HG03378 (cell line): ENCODE measurements at regions not wholly inside any gene's neighbourhood (a gene's known extent, or its start where the extent isn't known, plus 50 kb on each side); places are given as distances from the start of the nearest gene placed in this dataset.
A peak's percentile ranks its signal among the peaks of the same experiment; 100 is the strongest.
"Not testable (repeated sequence)": the region's sequence is repeated elsewhere in the genome, so short reads cannot be mapped to it uniquely, and the experiment has no call there.

Experiments used
- ATAC-seq: cut with Tn5 transposase; IDR thresholded peaks from one replicate; pipeline ENCODE4 v1.9.1; 2021; ENCODE audit warnings: mild to moderate bottlenecking, moderate library complexity; ENCODE audit not compliant: unreplicated experiment

GRCh38 chr18:6521803-6522418 is 107.2 kb upstream of the L3MBTL4 start:
- peak; percentile 64 for ATAC-seq

GRCh38 chr18:6525604-6526003 is 110.9 kb upstream of the L3MBTL4 start:
- no peak for ATAC-seq

GRCh38 chr18:6537475-6537874 is 122.8 kb upstream of the L3MBTL4 start:
- peak; percentile 63 for ATAC-seq

- not testable (repeated sequence) for ATAC-seq
Measured at GRCh38 chr18:6541131-6541679, 126.5 kb upstream of the L3MBTL4 start.

GRCh38 chr18:6542296-6542695 is 127.6 kb upstream of the L3MBTL4 start:
- no peak for ATAC-seq

GRCh38 chr18:6543330-6543908 is 128.7 kb upstream of the L3MBTL4 start:
- ATAC-seq: no peak

GRCh38 chr18:6546229-6546628 is 131.5 kb upstream of the L3MBTL4 start:
- ATAC-seq: no peak

- no peak for ATAC-seq
Measured at GRCh38 chr18:6547476-6547875, 132.8 kb upstream of the L3MBTL4 start.

GRCh38 chr18:6553234-6553900 is 138.7 kb upstream of the L3MBTL4 start:
- ATAC-seq: no peak

- no peak for ATAC-seq
Measured at GRCh38 chr18:6557057-6557769, 142.5 kb upstream of the L3MBTL4 start.

- ATAC-seq: no peak
Measured at GRCh38 chr18:6557770-6558248, 143.1 kb upstream of the L3MBTL4 start.

GRCh38 chr18:6558446-6559156 is 143.9 kb upstream of the L3MBTL4 start:
- no peak for ATAC-seq

GRCh38 chr18:6559296-6559695 is 144.6 kb upstream of the L3MBTL4 start:
- no peak for ATAC-seq

GRCh38 chr18:6561016-6561415 is 146.3 kb upstream of the L3MBTL4 start:
- ATAC-seq: no peak

GRCh38 chr18:6561420-6561861 is 146.7 kb upstream of the L3MBTL4 start:
- ATAC-seq: no peak

- ATAC-seq: no peak
Measured at GRCh38 chr18:6561862-6562291, 147.2 kb upstream of the L3MBTL4 start.

- no peak for ATAC-seq
Measured at GRCh38 chr18:6563896-6564295, 149.2 kb upstream of the L3MBTL4 start.

GRCh38 chr18:6564950-6565814 is 150.5 kb upstream of the L3MBTL4 start:
- no peak for ATAC-seq

GRCh38 chr18:6565815-6566081 is 151.0 kb upstream of the L3MBTL4 start:
- no peak for ATAC-seq
